ENCODE measurements at regions not wholly inside any gene's neighbourhood (a gene's known extent, or its start where the extent isn't known, plus 50 kb on each side); places are given as distances from the start of the nearest gene placed in this dataset.

GRCh38 chr6:137690721-137691120 is 176.3 kb upstream of the TNFAIP3 start:
- ATAC-seq (no peak), DNase-seq (no peak)
- no peaks in the 10 kb centered on the region for H3K4me1 ChIP-seq
- no peaks in the 10 kb centered on the region for H3K9me3 ChIP-seq
- TF ChIP-seq CTCF (IDR thresholded peaks at IDR 0.05), result no peak
- no peaks in the 10 kb centered on the region for H3K27me3 ChIP-seq (ENCODE audit: insufficient read depth in 3 of 3, low read length in 2 of 3)
- H3K36me3 ChIP-seq (ENCODE audit: insufficient read depth in 1 of 2, low read depth in 1 of 2), result no peaks in the 10 kb centered on the region
- 95 to 97% (median 97%) methylated on average over 1 of the region's 1 CpG for WGBS, 3 donors
- intact Hi-C loops (cut with DNase I), result no loop called here
- no peak overlapping the region for H3K4me3 ChIP-seq
- no peak overlapping the region for H3K27ac ChIP-seq

GRCh38 chr6:137692308-137692707 is 174.8 kb upstream of the TNFAIP3 start:
- Histone ChIP-seq H3K9me3 (no peaks in the 10 kb centered on the region), H3K4me1 (no peaks in the 10 kb centered on the region), H3K4me3 (no peak overlapping the region), H3K27ac (no peak overlapping the region), H3K27me3 (ENCODE audit: insufficient read depth in 3 of 3, low read length in 2 of 3) (no peaks in the 10 kb centered on the region), H3K36me3 (ENCODE audit: insufficient read depth in 1 of 2, low read depth in 1 of 2) (no peaks in the 10 kb centered on the region)
- no peak for DNase-seq
- 82 to 89% (median 83%) methylated on average over 3 of the region's 3 CpGs for WGBS, 3 donors
- ATAC-seq, result no peak
- intact Hi-C loops (cut with DNase I), result no loop called here
- TF ChIP-seq CTCF (IDR thresholded peaks at IDR 0.05), result no peak

GRCh38 chr6:137692806-137693205 is 174.3 kb upstream of the TNFAIP3 start:
- no peak for TF ChIP-seq CTCF (IDR thresholded peaks at IDR 0.05)
- H3K27ac ChIP-seq, result no peak overlapping the region
- DNase-seq (no peak), ATAC-seq (no peak)
- H3K27me3 ChIP-seq (ENCODE audit: insufficient read depth in 3 of 3, low read length in 2 of 3), result no peaks in the 10 kb centered on the region
- H3K4me1 ChIP-seq, result no peaks in the 10 kb centered on the region
- H3K9me3 ChIP-seq, result no peaks in the 10 kb centered on the region
- H3K4me3 ChIP-seq, result no peak overlapping the region
- H3K36me3 ChIP-seq (ENCODE audit: insufficient read depth in 1 of 2, low read depth in 1 of 2), result no peaks in the 10 kb centered on the region
- intact Hi-C loops (cut with DNase I), result no loop called here

- no peak overlapping the region for H3K4me3 ChIP-seq
- H3K9me3 ChIP-seq, result no peaks in the 10 kb centered on the region
- no peak for DNase-seq
- TF ChIP-seq CTCF (IDR thresholded peaks at IDR 0.05), result no peak
- 54 to 85% (median 77%) methylated on average over 1 of the region's 1 CpG for WGBS, 3 donors
- no peak overlapping the region for H3K27ac ChIP-seq
- no peak for ATAC-seq
- no peaks in the 10 kb centered on the region for H3K36me3 ChIP-seq (ENCODE audit: insufficient read depth in 1 of 2, low read depth in 1 of 2)
- H3K4me1 ChIP-seq, result no peaks in the 10 kb centered on the region
- H3K27me3 ChIP-seq (ENCODE audit: insufficient read depth in 3 of 3, low read length in 2 of 3), result no peaks in the 10 kb centered on the region
- intact Hi-C loops (cut with DNase I), result no loop called here
Observed at GRCh38 chr6:137693711-137694110, 173.3 kb upstream of the TNFAIP3 start.

GRCh38 chr6:137696765-137697164 is 170.3 kb upstream of the TNFAIP3 start:
- WGBS, 3 donors, result 88 to 92% (median 88%) methylated on average over 4 of the region's 4 CpGs
- no peaks in the 10 kb centered on the region for H3K9me3 ChIP-seq
- no peaks in the 10 kb centered on the region for H3K27me3 ChIP-seq (ENCODE audit: insufficient read depth in 3 of 3, low read length in 2 of 3)
- H3K27ac ChIP-seq, result no peak overlapping the region
- DNase-seq (no peak), ATAC-seq (no peak)
- H3K36me3 ChIP-seq (ENCODE audit: insufficient read depth in 1 of 2, low read depth in 1 of 2), result no peaks in the 10 kb centered on the region
- no peak for TF ChIP-seq CTCF (IDR thresholded peaks at IDR 0.05)
- intact Hi-C loops (cut with DNase I), result no loop called here
- peaks cover 2% of the 10 kb centered on the region for H3K4me1 ChIP-seq
- no peak overlapping the region for H3K4me3 ChIP-seq

Measured in psoas muscle (tissue), 7 donors.